Testis (tissue), 2 donors: ENCODE measurements at regions not wholly inside any gene's neighbourhood (a gene's known extent, or its start where the extent isn't known, plus 50 kb on each side); places are given as distances from the start of the nearest gene placed in this dataset.

Source experiments
- DNase-seq: peaks from one replicate; pipeline ENCODE4 v3.0.0-alpha.2; 2019
- H3K27ac ChIP-seq, 2 donors: fragments of 200-600 bp; sonication (generic); one replicate each; pipeline ENCODE4 v1.5.1; 2019
- H3K27me3 ChIP-seq: fragments of 200-600 bp; sonication (generic); one replicate; pipeline ENCODE4 v1.5.1; 2019
- H3K36me3 ChIP-seq: fragments of 200-600 bp; sonication (generic); one replicate; pipeline ENCODE4 v1.5.1; 2017; ENCODE audit warnings: low read depth; ENCODE audit errors: missing control alignments
- H3K4me1 ChIP-seq: fragments of 200-600 bp; sonication (generic); one replicate; pipeline ENCODE4 v1.5.1; 2019
- H3K4me3 ChIP-seq, 2 donors: fragments of 200-600 bp; sonication (generic); one replicate each; pipeline ENCODE4 v1.5.1; 2017 to 2019
- H3K9me3 ChIP-seq: fragments of 200-600 bp; sonication (generic); one replicate; pipeline ENCODE4 v1.5.1; 2017
- CTCF ChIP-seq, 3 experiments: fragments of 450-650 bp in 2 of 3; fragments of 200-600 bp in 1 of 3; sonication (generic) in 1 of 3; IDR thresholded peaks; one replicate each; pipeline ENCODE4 v1.5.1; 2016 to 2019; ENCODE audit warnings: antibody characterized with exemption in 3 of 3, mild to moderate bottlenecking in 2 of 3, moderate library complexity in 1 of 3
- POLR2A ChIP-seq: fragments of 450-650 bp; IDR thresholded peaks from one replicate; pipeline ENCODE4 v1.6.1; 2017; ENCODE audit warnings: antibody characterized with exemption, mild to moderate bottlenecking, moderate library complexity
- WGBS, 2 donors: methylation state at CpG; one replicate each; pipeline ENCODE4 v1.1.5; 2018; 5-methylcytosine and 5-hydroxymethylcytosine counted together
- intact Hi-C: fragments of 100-400 bp; cut with DNase I; formaldehyde crosslinking; loops from one replicate; pipeline ENCODE4 v1.15.1; 2023; ENCODE audit warnings: low total_unique reads

- H3K27me3 ChIP-seq: no peaks in the 10 kb centered on the region
- WGBS, 2 donors: 69 to 72% methylated on average over 1 of the region's 1 CpG
Measured at GRCh38 chr4:136680761-136681160, 851.5 kb downstream of the PCDH18 start.

GRCh38 chr4:136680271-136680670 lies 852.0 kb downstream of the PCDH18 start:
- Histone ChIP-seq H3K27me3 (no peaks in the 10 kb centered on the region), H3K27ac (no peak overlapping the region), H3K4me3 (no peak overlapping the region), H3K36me3 (no peaks in the 10 kb centered on the region), H3K4me1 (no peaks in the 10 kb centered on the region), H3K9me3 (no peaks in the 10 kb centered on the region)
- intact Hi-C loops: no loop called here
- DNase-seq: no peak
- TF ChIP-seq CTCF (IDR thresholded peaks at IDR 0.05) (no peak), POLR2A (no peak)
- 88 to 93% methylated on average over 1 of the region's 1 CpG for WGBS, 2 donors

More at GRCh38 chr4:136680761-136681160, 851.5 kb downstream of the PCDH18 start:
- Histone ChIP-seq H3K36me3 (no peaks in the 10 kb centered on the region), H3K4me1 (no peaks in the 10 kb centered on the region), H3K27ac (no peak overlapping the region), H3K9me3 (no peaks in the 10 kb centered on the region), H3K4me3 (no peak overlapping the region)
- no peak for DNase-seq
- intact Hi-C loops: no loop called here
- no peak for TF ChIP-seq POLR2A
- TF ChIP-seq CTCF (IDR thresholded peaks at IDR 0.05): no peak

- intact Hi-C loops: no loop called here
- no peak for DNase-seq
- H3K9me3 ChIP-seq: no peaks in the 10 kb centered on the region
- no peaks in the 10 kb centered on the region for H3K36me3 ChIP-seq
- no peak overlapping the region for H3K4me3 ChIP-seq
- H3K4me1 ChIP-seq: no peaks in the 10 kb centered on the region
- H3K27me3 ChIP-seq: no peaks in the 10 kb centered on the region
- no peak overlapping the region for H3K27ac ChIP-seq
- WGBS, 2 donors: 79 to 85% methylated on average over 2 of the region's 2 CpGs
- TF ChIP-seq POLR2A (no peak), CTCF (IDR thresholded peaks at IDR 0.05) (no peak)
Measured at GRCh38 chr4:136670265-136670664, 862.0 kb downstream of the PCDH18 start.

- WGBS, 2 donors: 70 to 76% methylated on average over 1 of the region's 1 CpG
- TF ChIP-seq POLR2A (no peak), CTCF (IDR thresholded peaks at IDR 0.05) (no peak)
- no peaks in the 10 kb centered on the region for H3K27me3 ChIP-seq
- H3K4me1 ChIP-seq: no peaks in the 10 kb centered on the region
- no peak for DNase-seq
- H3K4me3 ChIP-seq: no peak overlapping the region
- no peak overlapping the region for H3K27ac ChIP-seq
- no peaks in the 10 kb centered on the region for H3K36me3 ChIP-seq
- H3K9me3 ChIP-seq: no peaks in the 10 kb centered on the region
- intact Hi-C loops: no loop called here
Measured at GRCh38 chr4:136664988-136665387, 867.3 kb downstream of the PCDH18 start.

- 83 to 88% methylated on average over 1 of the region's 1 CpG for WGBS, 2 donors
Measured at GRCh38 chr4:136662539-136662938, 869.8 kb downstream of the PCDH18 start.

More at GRCh38 chr4:136662539-136662938, 869.8 kb downstream of the PCDH18 start:
- TF ChIP-seq CTCF (IDR thresholded peaks at IDR 0.05) (no peak), POLR2A (no peak)
- Histone ChIP-seq H3K9me3 (no peaks in the 10 kb centered on the region), H3K4me1 (no peaks in the 10 kb centered on the region), H3K27ac (no peak overlapping the region), H3K36me3 (no peaks in the 10 kb centered on the region), H3K4me3 (no peak overlapping the region), H3K27me3 (no peaks in the 10 kb centered on the region)
- intact Hi-C loops: no loop called here
- DNase-seq: no peak
